HEK293T (cell line): ENCODE measurements at regions not wholly inside any gene's neighbourhood (a gene's known extent, or its start where the extent isn't known, plus 50 kb on each side); places are given as distances from the start of the nearest gene placed in this dataset.

Experiments
- BHLHE40 ChIP-seq: fragments of 450-650 bp; IDR thresholded peaks from 2 replicates; pipeline ENCODE4 v1.6.1; 2016; ENCODE audit warnings: mild to moderate bottlenecking, moderate library complexity, borderline replicate concordance
- CTBP1 ChIP-seq: fragments of 450-650 bp; IDR thresholded peaks from 2 replicates; pipeline ENCODE4 v1.6.1; 2016; ENCODE audit warnings: borderline replicate concordance
- ELF4 ChIP-seq: fragments of 450-650 bp; IDR thresholded peaks from 2 replicates; pipeline ENCODE4 v1.6.1; 2017; ENCODE audit warnings: antibody characterized with exemption
- FOXA1 ChIP-seq: fragments of 450-650 bp; IDR thresholded peaks from 2 replicates; pipeline ENCODE4 v1.6.1; 2016; ENCODE audit warnings: mild to moderate bottlenecking
- FOXK2 ChIP-seq: fragments of 450-650 bp; IDR thresholded peaks from 2 replicates; pipeline ENCODE4 v1.6.1; 2016; ENCODE audit warnings: mild to moderate bottlenecking
- FOXM1 ChIP-seq: fragments of 450-650 bp; IDR thresholded peaks from 2 replicates; pipeline ENCODE4 v1.6.1; 2017; ENCODE audit warnings: mild to moderate bottlenecking, borderline replicate concordance
- L3MBTL2 ChIP-seq: fragments of 450-650 bp; conservative IDR thresholded peaks from 2 replicates; pipeline ENCODE4 v1.6.1; 2016; ENCODE audit warnings: mild to moderate bottlenecking
- NFRKB ChIP-seq: fragments of 450-650 bp; IDR thresholded peaks from 2 replicates; pipeline ENCODE4 v1.6.1; 2016; ENCODE audit warnings: mild to moderate bottlenecking, moderate library complexity
- SP1 ChIP-seq: fragments of 450-650 bp; IDR thresholded peaks from 2 replicates; pipeline ENCODE4 v1.6.1; 2017
- SUZ12 ChIP-seq: fragments of 450-650 bp; IDR thresholded peaks from 2 replicates; pipeline ENCODE4 v1.6.1; 2016; ENCODE audit warnings: mild to moderate bottlenecking
- TARDBP ChIP-seq: fragments of 450-650 bp; IDR thresholded peaks from 2 replicates; pipeline ENCODE4 v1.6.1; 2016
- ZNF384 ChIP-seq: fragments of 450-650 bp; IDR thresholded peaks from 2 replicates; pipeline ENCODE4 v1.6.1; 2016
- TF ChIP-seq, protein P1 (sequence below): fragments of 450-650 bp; IDR thresholded peaks from 2 replicates; pipeline ENCODE4 v1.6.1; 2016

DNA sequence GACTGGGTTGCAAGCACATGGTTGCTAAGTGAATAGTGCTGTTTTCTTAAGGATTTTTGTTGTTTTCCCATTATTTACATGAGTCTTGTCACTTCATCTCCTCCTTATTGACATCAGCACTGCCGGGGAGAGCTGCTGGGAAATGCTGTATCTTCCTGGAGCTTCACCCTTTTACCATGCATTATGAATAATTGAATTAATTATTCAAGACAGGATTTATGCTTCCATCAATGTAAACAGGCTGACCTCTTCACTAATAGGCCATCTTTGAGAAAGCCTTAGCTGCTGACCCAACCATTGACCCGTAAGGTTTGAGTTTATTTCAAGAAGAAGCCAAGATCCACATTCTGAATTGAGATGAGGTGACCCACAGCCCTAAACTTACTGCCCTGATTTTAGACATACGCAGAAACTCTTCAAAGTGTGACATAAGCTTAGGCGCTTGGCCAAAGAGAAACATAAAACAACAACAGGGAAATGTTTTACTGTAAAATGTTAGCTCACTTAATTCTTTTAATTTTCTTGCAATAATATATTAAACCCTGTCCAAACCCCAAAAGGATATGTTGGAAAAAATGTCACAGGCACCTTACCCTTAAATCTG, 365.5 kb upstream of the SYT4 start:
- TF ChIP-seq TARDBP, result no peak
- TF ChIP-seq SP1, result no peak
- no peak for TF ChIP-seq ELF4
- TF ChIP-seq FOXM1, result no peak
- TF ChIP-seq NFRKB, result no peak
- TF ChIP-seq CTBP1, result no peak
- no peak for TF ChIP-seq FOXK2
- no peak for TF ChIP-seq L3MBTL2
- TF ChIP-seq FOXA1, result no peak
- TF ChIP-seq, protein P1, sequence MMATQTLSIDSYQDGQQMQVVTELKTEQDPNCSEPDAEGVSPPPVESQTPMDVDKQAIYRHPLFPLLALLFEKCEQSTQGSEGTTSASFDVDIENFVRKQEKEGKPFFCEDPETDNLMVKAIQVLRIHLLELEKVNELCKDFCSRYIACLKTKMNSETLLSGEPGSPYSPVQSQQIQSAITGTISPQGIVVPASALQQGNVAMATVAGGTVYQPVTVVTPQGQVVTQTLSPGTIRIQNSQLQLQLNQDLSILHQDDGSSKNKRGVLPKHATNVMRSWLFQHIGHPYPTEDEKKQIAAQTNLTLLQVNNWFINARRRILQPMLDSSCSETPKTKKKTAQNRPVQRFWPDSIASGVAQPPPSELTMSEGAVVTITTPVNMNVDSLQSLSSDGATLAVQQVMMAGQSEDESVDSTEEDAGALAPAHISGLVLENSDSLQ, result no peak
- TF ChIP-seq SUZ12, result no peak
- TF ChIP-seq BHLHE40, result no peak
- no peak for TF ChIP-seq ZNF384
